Hematopoietic multipotent progenitor cell treated with erythropoietin and hydrocortisone succinate and interleukin-3 and kit ligand, for 6 days (in vitro differentiated cells): ENCODE measurements at regions not wholly inside any gene's neighbourhood (a gene's known extent, or its start where the extent isn't known, plus 50 kb on each side); places are given as distances from the start of the nearest gene placed in this dataset.

Experiments
- DNase-seq: peaks from one replicate; pipeline ENCODE4 v3.0.0-alpha.2; 2015

DNA sequence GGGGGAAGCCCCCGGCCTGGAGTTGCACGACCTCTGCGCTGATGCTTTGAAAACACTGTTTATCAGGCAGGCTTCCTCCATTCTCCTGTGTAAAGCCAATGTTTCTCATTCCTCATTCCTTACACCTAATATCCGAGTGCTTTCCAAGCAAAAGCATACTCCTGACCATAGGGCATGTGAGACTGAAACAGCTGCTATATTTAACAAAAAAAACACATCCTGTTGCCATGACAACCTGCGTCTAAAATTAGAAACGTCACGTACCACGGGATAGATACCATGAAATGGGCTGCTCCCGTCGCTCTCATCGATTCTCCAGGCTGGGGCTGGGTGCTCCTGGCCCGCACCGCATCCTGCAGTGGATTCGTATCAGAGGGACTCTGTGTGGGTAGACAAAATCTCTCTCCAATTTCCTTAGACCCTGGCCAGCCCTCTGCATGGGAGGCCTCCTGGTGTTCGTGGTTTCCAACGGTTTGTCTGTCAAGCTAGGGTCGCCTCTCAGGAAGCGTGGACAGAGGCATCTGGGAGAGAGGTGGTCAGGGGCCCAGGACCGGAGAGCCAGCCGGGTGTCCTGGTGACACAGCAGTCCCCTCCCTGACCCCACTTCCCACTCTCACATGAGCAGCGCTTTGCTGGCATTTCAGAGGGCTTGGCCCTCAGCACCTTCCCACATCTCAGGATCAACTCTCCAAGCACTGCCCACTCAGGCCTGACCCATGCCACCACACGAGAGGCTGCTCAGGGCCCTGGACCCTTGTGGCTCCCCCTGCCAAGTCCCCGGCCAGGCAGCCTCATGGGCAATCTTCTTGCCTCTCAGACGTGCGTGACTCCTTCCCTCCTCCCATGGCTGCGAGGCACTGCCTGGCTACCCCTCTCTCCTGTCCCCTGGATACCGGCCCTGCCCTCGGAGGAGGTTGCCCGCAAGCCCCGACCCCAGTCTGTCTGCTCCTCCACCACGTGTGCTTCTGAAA is 268.1 kb downstream of the NDUFA10 start:
- peak; percentile 7 for DNase-seq

DNA sequence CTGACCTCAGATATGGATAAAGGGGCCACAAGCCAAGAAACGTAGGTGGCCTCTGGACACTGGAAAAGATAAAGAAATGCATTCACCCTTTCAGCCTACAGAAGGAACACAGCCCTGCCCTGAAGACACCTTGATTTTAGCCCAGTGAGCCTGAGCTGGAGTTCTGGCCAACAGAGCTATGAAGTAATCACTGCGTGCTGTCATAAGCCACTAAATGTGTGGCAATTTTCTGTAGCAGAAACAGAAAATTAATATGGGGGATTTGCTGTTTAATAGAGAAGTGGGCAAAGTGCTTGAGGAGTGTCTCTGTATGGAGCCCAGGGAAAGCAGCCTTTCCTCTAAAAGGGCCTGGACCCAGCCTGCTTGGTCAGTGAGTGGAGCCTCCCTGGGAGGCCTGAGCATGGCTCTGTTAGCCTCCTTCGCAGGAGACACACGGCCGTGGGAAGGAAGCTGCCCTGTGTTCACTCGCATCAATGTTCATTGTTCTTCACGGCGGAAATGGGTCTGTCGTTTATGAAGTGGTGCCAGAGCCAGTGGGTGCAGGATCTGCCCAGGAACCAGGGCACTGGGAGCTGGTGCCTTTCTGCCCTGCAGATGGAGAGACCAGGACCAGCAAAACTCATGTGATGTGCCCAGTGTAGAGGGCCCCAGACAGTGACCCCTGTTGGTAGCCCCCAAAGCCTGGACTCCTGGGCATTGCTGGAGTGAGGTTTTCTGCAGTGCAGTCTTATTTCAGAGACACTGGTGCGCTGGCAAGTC is 268.9 kb downstream of the NDUFA10 start:
- DNase-seq: peak; percentile 16

DNA sequence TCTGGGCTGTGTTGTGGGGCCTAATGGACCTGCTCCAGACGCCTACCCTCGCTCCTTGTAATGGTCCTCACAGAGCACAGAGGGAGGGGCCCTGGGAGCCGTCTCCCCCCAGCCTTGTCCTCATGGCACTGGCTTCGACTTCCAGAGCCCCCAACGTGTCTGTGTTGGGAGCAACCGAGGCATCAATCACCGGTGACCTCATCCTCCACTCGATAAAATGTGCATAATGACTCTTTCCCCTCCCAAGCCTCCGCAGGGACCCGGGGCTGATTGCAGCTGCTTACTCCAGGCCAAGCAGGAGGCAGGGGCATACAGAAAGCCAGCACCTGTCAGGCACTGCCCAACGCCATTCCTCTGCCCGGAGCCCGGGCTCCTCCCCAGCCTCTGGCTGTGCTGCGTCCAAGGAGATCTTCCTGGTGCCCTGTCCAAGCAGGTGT is 271.7 kb downstream of the NDUFA10 start:
- DNase-seq: no peak

DNA sequence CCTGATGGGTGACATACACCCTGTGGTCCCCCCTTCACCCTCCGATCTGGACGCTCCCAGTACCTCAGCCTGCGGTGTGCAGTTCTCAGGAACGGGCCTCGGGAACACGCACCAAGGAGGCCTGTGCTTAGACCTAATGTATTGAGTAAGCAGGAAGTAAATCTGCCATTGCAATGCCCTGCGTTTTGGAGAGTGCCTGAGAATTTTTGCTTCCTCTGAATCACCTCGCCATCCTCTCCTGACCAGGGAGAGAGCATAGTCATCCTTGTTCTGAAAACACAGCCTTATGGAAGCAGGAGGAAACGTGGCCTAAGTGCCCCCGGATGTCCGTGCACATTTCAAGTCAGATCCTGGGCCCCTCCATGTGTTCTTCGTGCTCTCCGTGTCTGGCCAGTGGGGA is 272.2 kb downstream of the NDUFA10 start:
- no peak for DNase-seq

DNA sequence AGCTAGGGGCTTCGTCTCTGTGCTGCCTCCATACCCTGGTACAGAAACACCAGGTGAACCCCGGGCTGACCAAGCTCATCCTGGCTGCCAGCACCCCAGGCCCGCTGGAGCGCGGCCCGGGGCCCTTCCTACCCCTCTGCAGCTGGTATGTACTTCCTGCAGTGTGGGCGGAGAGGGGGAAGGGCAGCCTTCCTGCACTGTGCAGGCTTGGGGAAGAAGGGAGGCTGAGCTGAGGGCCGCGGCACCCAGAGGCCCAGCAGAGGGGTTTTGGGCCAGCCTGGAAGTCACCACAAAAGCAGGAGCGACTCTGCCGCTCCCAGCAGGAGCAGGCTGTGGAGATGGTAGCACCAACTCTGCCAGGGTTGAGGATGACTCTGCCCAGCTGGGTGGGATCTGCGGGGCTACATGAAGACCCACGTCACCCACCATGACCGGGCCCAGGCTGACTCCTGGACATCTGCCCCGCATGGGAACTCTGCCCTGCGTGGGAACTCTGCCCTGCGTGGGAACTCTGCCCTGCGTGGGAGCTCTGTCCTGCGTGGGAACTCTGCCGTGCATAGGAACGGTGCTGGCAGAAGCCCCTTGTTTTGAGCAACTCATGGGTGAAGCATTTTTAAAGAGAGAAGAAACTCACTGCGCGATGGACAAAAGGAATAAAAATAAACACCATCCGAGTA is 273.3 kb downstream of the NDUFA10 start:
- peak; percentile 32 for DNase-seq

DNA sequence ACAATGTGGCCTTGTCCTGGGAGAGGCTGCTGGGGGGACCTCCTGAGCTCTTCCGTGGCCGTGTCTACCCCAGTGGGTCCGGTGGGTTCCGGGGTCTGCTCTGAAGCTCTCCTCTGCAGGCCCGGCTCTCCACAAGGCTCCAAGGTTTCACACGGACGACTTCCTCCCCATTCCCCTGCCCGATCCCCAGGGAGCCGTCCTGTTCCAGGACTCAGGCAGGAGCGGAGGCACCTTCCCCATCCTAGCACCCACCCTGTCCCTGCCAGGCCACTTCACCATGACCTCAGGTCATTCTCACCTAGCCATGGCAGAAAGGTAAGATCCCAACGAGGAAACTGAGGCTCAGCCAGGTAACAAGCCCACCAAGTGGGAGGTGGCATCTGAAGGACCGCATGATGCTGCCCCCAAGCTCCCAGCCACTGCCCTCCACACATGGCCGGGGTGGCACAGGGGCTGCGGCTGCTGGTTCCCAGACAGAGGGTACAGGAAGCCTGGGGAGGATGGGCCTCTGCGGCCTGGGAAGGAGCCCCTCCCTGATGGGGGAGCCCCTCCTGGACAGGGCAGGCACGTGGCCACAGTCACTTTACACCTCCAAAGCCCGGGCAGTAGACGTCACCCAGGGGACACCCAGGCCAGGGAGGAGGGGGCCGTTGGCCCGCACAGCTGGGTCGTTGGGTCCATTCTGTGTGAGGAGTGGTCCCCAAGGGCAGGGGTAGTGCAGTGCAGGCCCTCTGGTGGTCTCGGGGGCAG is 274.0 kb downstream of the NDUFA10 start:
- no peak for DNase-seq

DNA sequence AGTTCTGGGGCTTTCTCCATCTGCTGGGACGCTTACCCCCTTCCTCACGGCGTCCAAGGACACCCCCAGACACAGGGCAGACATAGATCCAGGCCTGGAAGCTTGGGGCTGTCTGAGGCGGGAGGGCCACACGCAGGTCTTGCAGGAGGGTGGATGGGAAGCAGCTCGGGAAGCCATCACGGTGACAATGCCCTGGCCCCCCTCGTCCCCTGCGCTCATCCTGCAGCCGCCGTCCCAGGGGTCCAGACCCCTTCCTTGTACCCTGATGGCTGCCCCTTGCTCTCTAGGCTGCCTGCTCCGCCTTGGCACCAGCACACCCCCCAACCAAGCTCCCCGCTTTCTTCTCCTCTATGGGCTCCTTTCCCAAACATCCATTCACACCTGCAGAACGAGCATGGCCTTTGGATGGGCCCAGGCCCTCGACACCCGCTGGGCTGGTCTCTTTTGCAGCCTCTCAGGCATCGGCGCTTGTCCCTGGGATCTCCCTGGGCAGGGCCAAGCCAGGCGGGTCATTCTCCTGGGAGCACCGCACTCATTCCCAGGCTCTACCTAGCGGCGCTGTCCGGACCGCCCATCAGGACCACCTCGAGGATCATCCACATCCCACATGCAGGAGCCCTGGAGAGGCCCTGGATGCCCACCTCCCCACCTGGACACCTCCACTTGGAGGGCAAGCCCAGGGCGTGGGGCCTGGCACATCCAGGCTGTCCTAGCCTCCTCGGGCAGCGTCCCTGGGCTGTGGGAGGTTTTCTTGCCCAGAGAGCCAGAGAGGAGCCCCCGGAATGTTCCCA is 274.9 kb downstream of the NDUFA10 start:
- no peak for DNase-seq

DNA sequence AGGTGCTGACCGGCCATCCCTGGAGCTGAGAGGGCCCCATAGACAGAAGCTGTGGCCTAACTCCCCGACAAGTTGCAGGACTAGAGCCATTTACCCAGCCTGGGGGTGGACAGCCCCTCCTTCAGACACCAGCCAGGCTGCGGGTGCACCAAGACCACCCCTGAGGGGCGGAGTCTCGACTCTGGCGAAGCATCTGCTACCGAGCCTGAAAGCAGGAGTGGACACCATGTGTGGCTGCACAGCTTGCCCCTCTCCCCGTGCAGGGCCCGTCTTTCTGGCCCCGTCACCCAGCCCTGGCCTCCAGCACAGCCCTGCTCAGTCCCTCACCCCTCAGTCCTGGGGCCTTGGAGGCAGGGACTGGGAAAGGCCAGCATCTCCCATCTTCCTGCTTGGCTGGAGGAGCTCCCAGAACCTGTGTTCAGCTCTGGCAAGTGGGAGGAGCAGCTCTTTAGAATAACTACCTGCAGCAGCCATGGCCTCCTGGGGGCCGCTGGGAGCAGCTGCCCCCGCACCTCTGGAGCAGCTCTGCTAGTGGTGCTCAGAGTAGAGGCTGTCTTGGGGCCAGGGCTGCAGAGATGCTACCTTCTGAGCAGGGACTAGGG is 275.8 kb downstream of the NDUFA10 start:
- DNase-seq: no peak

DNA sequence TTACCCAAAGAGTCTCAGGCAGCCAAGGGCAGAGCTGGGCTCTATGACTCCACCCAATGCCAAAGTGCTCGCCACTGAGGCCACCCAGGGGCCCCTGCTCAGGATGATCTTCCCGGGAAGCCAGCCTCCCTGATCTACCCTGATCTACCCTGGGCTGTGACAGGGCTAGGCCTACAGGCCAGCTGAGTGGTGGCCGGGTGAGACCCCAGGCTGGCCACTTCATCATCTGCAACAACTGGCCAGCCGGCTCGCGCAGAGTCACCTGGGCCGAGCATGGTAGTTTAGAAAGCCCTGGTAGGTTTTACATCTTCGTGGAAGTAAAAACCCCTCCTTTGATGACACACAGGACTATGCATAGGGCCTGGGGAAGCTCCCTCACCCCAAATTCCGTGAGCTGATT is 276.3 kb downstream of the NDUFA10 start:
- no peak for DNase-seq

DNA sequence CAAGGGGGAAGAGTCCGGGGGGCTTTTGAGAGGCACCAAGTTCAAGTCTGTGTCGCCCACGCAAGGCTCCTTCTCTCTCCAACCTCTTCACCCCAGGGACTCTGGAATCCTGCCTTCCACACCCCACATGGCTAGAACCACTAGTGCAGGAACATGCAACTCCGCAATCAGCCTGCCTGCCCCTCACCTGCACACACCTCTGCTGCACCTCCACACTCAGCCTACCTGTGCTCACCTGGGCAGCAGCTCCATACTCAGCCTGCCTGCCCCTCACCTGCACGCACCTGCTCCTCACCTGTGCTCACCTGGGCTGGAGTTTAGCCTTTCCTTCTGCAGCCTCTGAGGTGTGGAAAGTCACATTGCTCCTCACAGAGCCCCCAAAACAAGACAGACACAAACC is 277.4 kb downstream of the NDUFA10 start:
- no peak for DNase-seq

DNA sequence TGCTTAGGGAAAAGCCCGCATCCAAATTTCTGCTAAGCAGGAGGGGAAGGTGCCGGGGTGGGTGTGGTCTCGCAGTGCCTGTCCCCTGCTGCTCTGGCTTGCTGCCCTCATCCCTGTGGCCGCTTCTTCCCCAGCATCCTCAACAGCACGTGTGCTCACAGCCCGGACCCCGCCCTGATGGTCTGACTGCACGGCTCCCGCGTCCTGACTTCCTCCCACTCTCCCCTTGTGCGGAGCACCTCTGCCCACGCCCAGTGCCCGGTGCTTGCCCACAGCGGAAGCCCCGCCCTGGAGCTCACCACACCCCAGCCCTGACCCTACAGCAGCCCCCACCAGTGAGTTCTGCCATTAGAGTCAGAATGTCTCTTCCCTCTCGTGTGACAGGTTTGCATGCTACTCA is 277.9 kb downstream of the NDUFA10 start:
- no peak for DNase-seq

DNA sequence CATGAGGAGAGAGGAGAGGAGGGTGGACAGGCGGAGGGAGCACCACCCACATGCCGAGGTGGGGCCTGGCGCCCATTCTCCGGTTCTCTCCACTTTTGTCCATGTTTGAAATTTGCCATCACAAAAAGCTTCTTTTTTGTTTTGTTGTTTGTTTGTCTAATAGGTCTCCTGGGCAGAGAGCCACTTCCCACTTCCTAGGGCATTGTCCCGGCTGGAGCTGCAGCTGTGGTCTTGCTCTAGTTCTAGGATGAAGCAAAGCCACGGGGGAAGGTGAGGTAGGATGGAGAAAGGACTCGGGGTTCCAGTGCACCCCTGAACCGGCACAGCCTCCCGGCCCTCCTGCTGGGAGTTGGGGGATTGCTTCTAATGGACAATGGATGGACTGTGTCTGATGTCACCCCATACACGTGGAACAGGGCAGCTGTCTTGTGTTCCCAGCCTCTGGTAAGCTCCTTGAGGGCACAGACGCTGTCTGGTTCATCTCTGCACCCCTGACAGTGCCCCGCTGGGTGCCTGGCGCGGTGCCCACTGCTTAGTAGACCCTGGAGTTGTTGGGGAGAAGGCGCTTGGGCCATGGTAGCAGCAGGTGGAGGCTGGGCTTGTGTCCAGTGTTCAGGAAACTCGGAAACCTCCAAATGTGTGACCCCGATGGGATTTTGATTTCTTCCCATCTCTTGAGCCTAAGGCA is 278.4 kb downstream of the NDUFA10 start:
- DNase-seq: no peak

DNA sequence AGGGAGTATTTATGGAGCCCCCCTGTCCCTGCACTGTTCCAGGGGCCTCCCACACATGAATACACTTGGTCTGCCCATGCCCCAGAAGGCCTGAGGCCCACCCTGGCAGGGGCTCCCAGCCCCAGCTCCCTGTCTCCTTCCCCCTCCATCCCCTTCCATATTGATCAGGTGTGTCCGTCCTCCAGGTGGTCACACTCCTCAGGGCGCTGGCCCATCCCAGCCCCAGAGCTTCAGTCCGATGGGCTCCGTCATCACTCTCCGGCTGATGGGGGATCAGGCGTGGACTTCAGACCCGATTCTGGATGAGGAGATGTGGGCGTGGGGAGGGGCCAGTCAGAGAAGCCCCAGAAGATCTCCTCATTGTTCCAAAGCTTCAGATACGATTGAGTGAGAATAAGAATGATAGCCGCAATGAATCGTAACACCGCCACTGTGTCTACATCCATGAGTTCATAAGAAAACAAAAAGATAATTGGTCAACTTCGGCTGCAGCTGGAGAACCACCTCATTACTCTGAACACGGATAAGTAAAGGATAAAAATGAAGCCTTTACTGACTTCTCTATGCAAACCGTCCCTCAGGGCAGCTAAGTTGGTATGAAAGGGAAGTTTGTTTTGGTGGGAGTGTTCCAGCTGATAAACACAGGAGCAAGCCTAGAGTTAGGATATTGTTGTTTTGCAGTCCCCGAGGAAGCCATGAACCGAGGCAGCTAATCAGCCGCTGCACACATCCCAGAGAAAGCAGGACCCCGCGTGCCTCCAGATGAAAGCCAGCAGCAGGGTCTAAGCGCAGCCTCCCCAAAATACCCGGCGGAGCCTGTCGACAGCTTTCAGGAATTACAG is 279.5 kb downstream of the NDUFA10 start:
- no peak for DNase-seq

DNA sequence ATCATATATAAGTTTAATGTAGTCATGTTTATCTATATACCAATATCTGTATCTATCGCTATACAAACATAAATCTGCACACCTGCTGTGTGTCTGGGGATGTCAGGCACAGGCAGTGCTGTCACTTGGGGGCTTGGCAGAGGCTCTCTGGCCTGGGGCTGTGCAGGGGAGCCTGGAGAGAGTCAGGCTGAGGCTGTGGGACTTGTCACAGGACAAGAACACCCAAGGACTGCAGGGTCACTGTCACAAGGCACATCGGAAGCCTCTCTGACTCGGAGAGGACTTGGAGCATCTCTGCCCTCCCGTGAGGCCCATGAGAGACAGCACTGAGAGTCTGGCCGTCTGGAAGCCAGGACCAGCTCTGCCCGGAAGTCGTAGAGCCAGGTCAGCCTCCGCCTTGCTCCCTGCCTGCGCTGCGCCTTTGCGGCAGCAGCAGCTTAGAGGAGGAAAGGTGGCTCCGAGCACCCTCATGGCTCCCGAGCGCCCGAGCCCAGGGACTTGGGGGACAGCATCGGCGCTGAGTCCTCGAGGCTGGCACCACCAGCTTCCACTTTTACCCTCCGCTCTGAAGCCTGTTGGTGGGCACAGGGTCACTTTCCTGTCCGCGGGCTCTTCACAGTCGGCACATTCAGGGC is 280.3 kb downstream of the NDUFA10 start:
- no peak for DNase-seq

DNA sequence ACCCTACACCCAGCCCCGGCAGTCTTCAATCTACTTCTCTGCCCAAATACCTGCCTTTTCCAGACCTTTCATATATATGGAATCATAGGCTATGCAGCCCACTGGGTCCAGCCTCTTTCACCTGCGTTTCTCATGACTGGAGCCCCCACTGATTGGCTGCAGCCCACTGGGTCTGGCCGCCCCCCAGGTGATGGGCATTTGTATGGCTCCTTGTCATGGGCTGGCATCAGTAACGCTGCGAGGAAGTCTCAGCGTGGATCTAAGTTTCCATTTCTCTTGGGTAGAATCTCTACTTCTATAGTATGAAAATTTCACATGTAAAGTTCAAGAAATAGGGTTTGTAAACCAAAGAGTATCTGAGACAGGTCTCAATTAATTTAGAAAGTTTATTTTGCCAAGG is 281.9 kb downstream of the NDUFA10 start:
- no peak for DNase-seq

DNA sequence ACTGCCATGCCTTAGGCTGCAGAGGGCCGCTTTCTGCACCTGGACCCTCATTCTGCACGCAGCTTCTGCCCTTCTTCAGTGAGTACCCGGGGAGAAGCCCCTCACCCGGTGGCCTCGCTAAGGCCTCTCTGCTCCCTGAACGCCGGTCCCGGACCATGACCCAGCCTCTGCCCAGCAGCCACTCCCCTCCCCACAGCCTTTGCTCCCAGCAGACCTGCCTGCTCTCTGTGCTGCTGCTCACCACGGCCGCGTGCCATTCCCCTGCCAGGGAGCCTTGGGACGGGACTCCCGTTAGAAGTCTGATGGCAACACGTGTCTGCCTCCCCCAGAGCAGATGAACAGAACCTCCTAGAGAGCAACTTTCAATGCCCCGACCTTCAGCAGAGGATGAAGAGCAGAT is 282.8 kb downstream of the NDUFA10 start:
- no peak for DNase-seq

DNA sequence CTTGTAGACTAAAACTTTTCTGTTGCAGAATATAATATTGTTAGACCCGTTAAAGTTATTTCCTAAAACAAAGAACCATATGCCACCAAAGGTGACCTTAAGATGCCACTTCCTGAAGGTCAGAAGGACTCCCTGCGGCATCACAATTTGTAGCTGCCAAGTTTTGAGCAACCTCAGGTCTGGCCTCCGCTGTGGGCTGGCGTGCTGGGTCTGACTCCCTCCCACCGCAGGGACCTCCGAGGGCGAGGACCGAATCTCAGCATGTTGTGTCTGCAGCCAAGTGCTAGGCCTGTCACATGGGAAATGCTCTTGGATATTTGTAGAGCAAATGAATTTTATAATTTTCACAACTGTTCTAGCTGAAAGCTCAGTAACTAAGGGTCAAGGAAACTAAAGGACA is 285.9 kb downstream of the NDUFA10 start:
- DNase-seq: no peak

DNA sequence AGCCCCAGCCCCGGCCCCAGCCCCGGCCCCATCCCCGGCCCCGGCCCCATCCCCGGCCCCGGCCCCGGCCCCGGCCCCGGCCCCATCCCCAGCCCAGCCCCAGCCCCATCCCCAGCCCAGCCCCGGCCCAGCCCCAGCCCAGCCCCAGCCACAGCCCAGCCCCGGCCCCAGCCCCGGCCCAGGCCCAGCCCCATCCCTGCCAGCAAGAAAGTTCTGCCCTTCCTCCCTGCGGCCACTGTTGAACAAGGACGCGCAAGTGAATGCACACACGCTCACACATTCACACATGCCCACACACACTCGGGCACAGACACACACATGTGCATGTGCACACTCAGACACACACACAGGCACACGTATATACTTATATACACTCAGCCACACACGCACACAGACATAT is 287.0 kb downstream of the NDUFA10 start:
- DNase-seq: no peak

DNA sequence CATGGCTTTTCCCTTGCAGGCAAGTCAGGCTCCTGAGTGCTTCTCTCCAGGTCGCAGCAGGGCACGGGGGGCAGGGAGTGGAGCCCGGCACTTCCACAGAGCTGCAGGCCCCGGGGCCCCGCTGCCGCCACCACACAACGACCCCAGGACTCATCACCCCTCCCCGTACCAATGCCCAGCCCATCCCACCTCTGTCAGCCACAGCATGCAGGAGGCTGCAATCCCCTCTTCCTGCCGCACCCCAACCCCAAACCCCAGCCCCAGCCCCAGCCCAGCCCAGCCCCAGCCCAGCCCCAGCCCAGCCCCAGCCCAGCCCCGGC is 288.0 kb downstream of the NDUFA10 start:
- no peak for DNase-seq
